Common myeloid progenitor, CD34-positive (primary cell): ENCODE measurements at regions not wholly inside any gene's neighbourhood (a gene's known extent, or its start where the extent isn't known, plus 50 kb on each side); places are given as distances from the start of the nearest gene placed in this dataset.

Source experiments
- CTCF ChIA-PET: fragments of 350-600 bp; sonication (Branson Sonifier 250); formaldehyde crosslinking; loops from one replicate; lab custom pipeline; 2021; ENCODE audit warnings: antibody characterized with exemption; lab: Charles Lee
- POLR2A ChIA-PET: fragments of 350-600 bp; sonication (Branson Sonifier 250); formaldehyde crosslinking; loops from one replicate; lab custom pipeline; 2021; ENCODE audit warnings: antibody characterized with exemption; lab: Charles Lee
- DNase-seq, 3 donors: peaks; one replicate each; pipeline versions ENCODE4 v3.0.0 to v3.0.0-alpha.2; 2013
- H3K27ac ChIP-seq, 2 experiments: 1 replicate in 1 of 2; 2 replicates in 1 of 2; pipeline ENCODE4 v1.7.0; 2013; ENCODE audit warnings: inconsistent platforms in 2 of 2, low read length in 2 of 2, mild to moderate bottlenecking in 2 of 2, low read depth in 1 of 2, moderate library complexity in 1 of 2; ENCODE audit not compliant: severe bottlenecking in 2 of 2, insufficient read depth in 1 of 2, poor library complexity in 1 of 2
- H3K27me3 ChIP-seq, 5 experiments: replicated peaks in 2 of 5; 1 replicate in 3 of 5; 2 replicates in 2 of 5; pipeline versions ENCODE4 v1.6.1 to v1.7.0; 2013; ENCODE audit warnings: low read length in 4 of 5, mild to moderate bottlenecking in 2 of 5, moderate library complexity in 2 of 5, inconsistent platforms in 1 of 5; ENCODE audit not compliant: insufficient read depth in 5 of 5, control insufficient read depth in 4 of 5
- H3K36me3 ChIP-seq, 4 experiments: 1 replicate in 2 of 4; 2 replicates in 2 of 4; pipeline versions ENCODE4 v1.6.1 to v1.7.0; 2013; ENCODE audit warnings: low read length in 3 of 4, control low read depth in 1 of 4, mild to moderate bottlenecking in 1 of 4; ENCODE audit not compliant: control insufficient read depth in 4 of 4, insufficient read depth in 4 of 4
- H3K4me1 ChIP-seq, 4 experiments: 1 replicate in 3 of 4; 2 replicates in 1 of 4; pipeline versions ENCODE4 v1.6.1 to v1.7.1; 2013; ENCODE audit warnings: low read length in 3 of 4, mild to moderate bottlenecking in 3 of 4, control low read depth in 1 of 4, inconsistent platforms in 1 of 4, moderate library complexity in 1 of 4; ENCODE audit not compliant: control insufficient read depth in 4 of 4, insufficient read depth in 4 of 4; ENCODE audit errors: control extremely low read depth in 1 of 4
- H3K4me3 ChIP-seq, 7 experiments: 1 replicate in 4 of 7; 2 replicates in 3 of 7; pipeline versions ENCODE4 v1.5.1 to v1.7.0; 2013; ENCODE audit warnings: mild to moderate bottlenecking in 7 of 7, low read length in 6 of 7, moderate library complexity in 6 of 7, inconsistent platforms in 2 of 7, low read depth in 2 of 7, control low read depth in 1 of 7; ENCODE audit not compliant: insufficient read depth in 4 of 7, control insufficient read depth in 1 of 7; ENCODE audit errors: extremely low read depth in 1 of 7
- H3K9me3 ChIP-seq, 5 experiments: 1 replicate in 4 of 5; 2 replicates in 1 of 5; pipeline versions ENCODE4 v1.6.1 to v1.7.1; 2013; ENCODE audit warnings: low read length in 4 of 5, mild to moderate bottlenecking in 2 of 5, inconsistent platforms in 1 of 5, low read depth in 1 of 5, moderate library complexity in 1 of 5; ENCODE audit not compliant: control insufficient read depth in 4 of 5, insufficient read depth in 2 of 5; ENCODE audit errors: control extremely low read depth in 1 of 5
- WGBS: methylation state at CpG from one replicate; pipeline ENCODE4 v1.1.5; 2013; ENCODE audit not compliant: insufficient coverage; 5-methylcytosine and 5-hydroxymethylcytosine counted together

DNA sequence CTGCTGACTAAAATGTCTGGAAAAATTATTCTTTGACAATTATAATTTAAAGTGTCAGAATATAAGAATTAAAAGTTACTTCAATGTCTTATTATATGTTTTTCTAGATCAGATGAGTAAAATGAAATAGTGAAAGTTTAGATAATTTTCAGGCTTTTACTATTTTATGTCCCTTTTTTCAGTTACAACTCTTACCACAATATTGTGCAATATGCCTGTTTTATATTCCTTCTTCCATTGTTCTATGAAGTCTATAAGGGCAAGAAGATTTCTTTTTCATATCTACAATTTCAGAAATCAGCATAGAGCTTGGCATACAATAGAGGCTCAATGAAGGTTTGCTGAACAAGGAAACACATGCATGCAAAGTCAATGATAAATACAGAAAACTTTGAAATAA lies 401.2 kb upstream of the HTR1E start:
- H3K9me3 ChIP-seq: no peaks in the 10 kb centered on the region
- POLR2A ChIA-PET: no interaction called here
- H3K36me3 ChIP-seq: no peaks in the 10 kb centered on the region
- H3K4me3 ChIP-seq: no peak overlapping the region
- no peaks in the 10 kb centered on the region for H3K4me1 ChIP-seq
- H3K27ac ChIP-seq: no peak overlapping the region
- H3K27me3 ChIP-seq: no peaks in the 10 kb centered on the region
- CTCF ChIA-PET: no interaction called here
- DNase-seq: no peak

- Histone ChIP-seq H3K27ac (no peak overlapping the region), H3K36me3 (no peaks in the 10 kb centered on the region), H3K9me3 (no peaks in the 10 kb centered on the region), H3K4me3 (no peak overlapping the region), H3K27me3 (no peaks in the 10 kb centered on the region), H3K4me1 (no peaks in the 10 kb centered on the region)
- ChIA-PET CTCF (no interaction called here), POLR2A (no interaction called here)
- WGBS: no CpG with 5 or more reads among the region's 1 CpG
- DNase-seq: no peak
Observed at GRCh38 chr6:86535100-86535499, 402.2 kb upstream of the HTR1E start.

DNA sequence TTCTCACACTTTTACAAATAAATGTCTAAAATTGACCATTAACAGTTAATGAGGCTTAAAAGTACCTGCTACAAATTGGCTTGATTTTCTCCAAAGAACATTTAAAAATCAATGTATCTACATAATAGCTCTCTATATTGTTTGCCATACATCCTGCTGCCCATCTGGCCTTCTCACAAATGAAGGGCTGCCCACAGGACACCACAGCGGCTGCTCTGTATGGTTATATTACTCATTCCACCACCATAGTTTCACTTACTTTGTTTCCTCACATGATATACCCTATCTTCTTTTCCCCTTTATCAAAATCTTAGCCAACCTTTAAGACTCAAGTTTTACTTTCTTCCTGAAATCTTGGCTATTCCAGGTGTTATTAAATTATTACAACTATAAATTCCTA lies 407.7 kb upstream of the HTR1E start:
- no peaks in the 10 kb centered on the region for H3K36me3 ChIP-seq
- no peak overlapping the region for H3K27ac ChIP-seq
- DNase-seq: no peak
- WGBS: 88% methylated on average over 1 of the region's 1 CpG
- no peaks in the 10 kb centered on the region for H3K9me3 ChIP-seq
- ChIA-PET POLR2A (no interaction called here), CTCF (no interaction called here)
- no peaks in the 10 kb centered on the region for H3K4me1 ChIP-seq
- no peak overlapping the region for H3K4me3 ChIP-seq
- H3K27me3 ChIP-seq: no peaks in the 10 kb centered on the region

- Histone ChIP-seq H3K36me3 (no peaks in the 10 kb centered on the region), H3K9me3 (no peaks in the 10 kb centered on the region), H3K4me1 (no peaks in the 10 kb centered on the region), H3K27me3 (no peaks in the 10 kb centered on the region), H3K4me3 (no peak overlapping the region), H3K27ac (no peak overlapping the region)
- no CpG with 5 or more reads among the region's 1 CpG for WGBS
- DNase-seq: no peak
- ChIA-PET CTCF (no interaction called here), POLR2A (no interaction called here)
Observed at GRCh38 chr6:86526238-86526637, 411.1 kb upstream of the HTR1E start.

DNA sequence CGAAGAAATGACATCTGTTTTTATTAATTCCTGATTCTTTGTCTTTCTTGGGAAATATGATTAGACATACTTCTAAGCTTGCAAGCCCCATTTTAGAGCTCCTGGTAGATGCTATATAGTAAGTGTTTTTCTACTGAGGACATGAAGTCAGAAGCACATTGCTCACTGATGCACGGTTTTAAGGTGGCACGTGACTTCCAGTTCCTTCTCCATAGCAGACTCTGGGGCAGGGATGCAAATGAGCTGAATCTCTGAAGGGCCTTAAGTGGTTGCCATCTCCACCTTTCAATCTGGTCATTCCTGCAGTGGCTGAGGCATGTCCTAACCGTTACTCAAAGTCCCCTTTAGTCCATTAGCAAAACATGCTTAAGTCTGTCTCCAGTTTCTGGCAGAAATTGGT lies 421.2 kb upstream of the HTR1E start:
- POLR2A ChIA-PET: no interaction called here
- 96% methylated on average over 3 of the region's 4 CpGs for WGBS
- no peak for DNase-seq
- Histone ChIP-seq H3K36me3 (no peaks in the 10 kb centered on the region), H3K4me3 (no peak overlapping the region), H3K4me1 (no peaks in the 10 kb centered on the region), H3K27me3 (no peaks in the 10 kb centered on the region), H3K27ac (no peak overlapping the region), H3K9me3 (peaks cover 0 to 2% (median 0%) of the 10 kb centered on the region in 5 experiments)
- CTCF ChIA-PET: no interaction called here

DNA sequence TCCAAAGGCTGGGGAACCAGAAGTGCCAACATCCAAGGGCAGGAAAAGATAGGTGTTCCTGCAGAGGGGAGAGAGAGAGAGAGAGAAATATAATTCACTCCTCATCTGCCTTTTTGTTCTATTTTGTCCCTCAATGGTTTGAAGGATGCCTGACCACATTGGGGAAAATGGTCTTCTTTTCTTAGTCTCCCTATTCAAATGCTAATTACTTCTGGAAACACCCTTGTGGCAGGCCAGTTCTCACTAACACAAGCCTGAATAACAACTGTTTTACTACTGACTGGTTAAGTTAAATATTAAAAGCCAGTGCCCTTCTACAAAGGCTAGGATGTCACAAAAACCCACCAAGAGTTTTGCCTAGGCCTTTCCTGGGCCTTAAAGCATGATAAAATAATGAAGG lies 425.4 kb upstream of the HTR1E start:
- Histone ChIP-seq H3K4me1 (no peaks in the 10 kb centered on the region), H3K36me3 (no peaks in the 10 kb centered on the region), H3K9me3 (peaks cover 0 to 2% (median 0%) of the 10 kb centered on the region in 5 experiments), H3K4me3 (no peak overlapping the region), H3K27ac (no peak overlapping the region), H3K27me3 (no peaks in the 10 kb centered on the region)
- ChIA-PET POLR2A (no interaction called here), CTCF (no interaction called here)
- DNase-seq: no peak

DNA sequence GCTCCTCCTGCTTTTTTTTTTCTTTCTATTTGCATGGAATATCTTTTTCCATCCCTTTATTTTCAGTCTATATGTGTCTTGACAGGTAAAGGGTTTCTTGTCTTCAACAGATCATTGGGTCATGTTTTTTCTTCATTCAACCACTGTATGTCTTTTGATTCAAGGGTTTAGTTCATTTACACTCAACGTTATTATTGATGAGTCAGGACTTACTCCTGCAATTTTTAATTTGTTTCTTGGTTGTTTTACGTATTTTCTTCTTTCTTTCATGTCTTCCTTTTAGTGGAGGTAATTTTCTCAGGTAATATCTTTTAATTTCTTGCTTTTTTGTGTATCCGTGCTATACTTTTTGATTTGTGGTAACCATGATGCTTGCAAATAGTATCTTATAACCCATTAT lies 429.1 kb upstream of the HTR1E start:
- Histone ChIP-seq H3K4me3 (no peak overlapping the region), H3K27ac (no peak overlapping the region), H3K4me1 (no peaks in the 10 kb centered on the region), H3K9me3 (peaks cover 0 to 5% (median 0%) of the 10 kb centered on the region in 5 experiments), H3K36me3 (no peaks in the 10 kb centered on the region), H3K27me3 (no peaks in the 10 kb centered on the region)
- ChIA-PET POLR2A (no interaction called here), CTCF (no interaction called here)
- no peak for DNase-seq
- no CpG with 5 or more reads among the region's 3 CpGs for WGBS
